Stimulated activated CD8-positive, alpha-beta memory T cell treated with anti-CD3 and anti-CD28 coated beads, Interleukin-7, amount 100 ng/mL, for 4 hours (primary cell): ENCODE measurements at regions not wholly inside any gene's neighbourhood (a gene's known extent, or its start where the extent isn't known, plus 50 kb on each side); places are given as distances from the start of the nearest gene placed in this dataset.
A peak's percentile ranks its signal among the peaks of the same experiment; 100 is the strongest.

ENCODE experiments used
- DNase-seq, 2 donors: peaks; one replicate each; pipeline ENCODE4 v3.0.0-alpha.2; 2020; ENCODE audit warnings: low read depth in 2 of 2

GRCh38 chrX:40167850-40168479, 70.2 kb upstream of the BCOR start:
- no peak for DNase-seq

DNA sequence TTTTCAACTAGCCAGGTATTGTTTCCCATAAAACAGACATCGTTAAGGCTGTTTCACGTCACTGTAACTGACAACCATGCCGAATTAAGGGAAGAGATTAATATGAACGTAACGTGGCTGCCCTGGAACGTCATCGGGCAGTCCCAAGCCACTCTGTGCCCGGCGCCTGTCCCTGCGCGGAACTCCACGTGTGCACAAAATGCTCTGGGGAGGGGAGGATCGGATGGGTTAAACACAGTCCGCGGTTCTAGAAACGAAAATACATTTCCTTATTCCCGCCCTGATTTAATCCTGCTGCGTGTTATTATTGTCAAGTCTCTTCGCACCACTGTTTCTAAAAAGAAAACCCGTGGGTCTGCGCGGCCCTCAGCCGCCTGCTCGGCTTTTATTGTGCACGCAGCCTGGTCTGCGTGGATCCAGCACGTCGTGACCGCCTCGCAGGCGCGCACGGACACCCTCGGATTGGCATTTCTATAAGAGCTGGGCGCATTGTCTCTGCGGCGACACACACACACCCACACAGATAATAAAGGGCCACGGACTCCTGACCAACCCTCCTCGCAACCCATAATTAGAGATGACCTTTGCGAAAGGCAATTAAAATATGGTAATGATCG, 69.6 kb upstream of the BCOR start:
- no peak for DNase-seq

GRCh38 chrX:40166582-40166981, 68.8 kb upstream of the BCOR start:
- no peak for DNase-seq

DNA sequence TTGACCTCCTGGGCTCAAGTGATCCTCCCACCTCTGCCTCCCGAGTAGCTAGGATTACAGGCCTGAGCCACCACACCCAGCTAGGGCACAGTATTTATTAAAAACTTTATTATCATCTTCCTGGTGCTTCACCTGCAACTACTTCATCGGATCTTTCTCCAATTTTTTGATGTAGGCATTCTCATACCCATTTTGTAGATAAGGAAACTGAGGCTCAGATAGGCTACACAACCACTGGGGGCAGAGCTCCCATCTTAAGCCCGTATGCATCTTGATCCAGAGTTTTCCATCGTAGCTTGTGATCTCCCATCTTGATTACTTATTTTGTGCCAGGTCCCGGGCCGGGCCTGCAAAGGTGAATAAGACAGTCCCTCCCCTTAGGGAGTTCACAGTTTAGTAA, 68.1 kb upstream of the BCOR start:
- no peak for DNase-seq

- no peak for DNase-seq
These were observed 67.4 kb upstream of the BCOR start for GRCh38 chrX:40165206-40165605.

DNA sequence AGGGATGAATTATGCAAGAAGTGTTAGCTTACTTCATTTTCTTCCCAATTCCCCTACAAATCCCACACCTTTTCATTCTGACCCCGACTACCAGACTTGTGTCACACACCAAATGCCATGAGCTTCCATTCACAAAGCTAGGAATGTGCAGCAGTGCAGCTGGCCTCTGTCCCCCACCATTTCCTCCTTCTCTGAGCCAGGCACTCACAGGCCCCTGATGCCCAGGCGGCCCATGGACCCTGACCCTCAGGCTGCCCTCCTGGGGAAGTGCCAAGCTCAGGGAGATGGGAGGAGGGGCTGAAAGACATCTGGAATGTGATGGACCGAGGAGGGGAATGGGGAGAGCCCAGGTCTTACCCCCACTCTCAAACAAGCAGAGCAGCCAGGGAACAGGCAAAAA, 67.0 kb upstream of the BCOR start:
- no peak for DNase-seq

- DNase-seq = no peak
These were observed 60.4 kb upstream of the BCOR start for GRCh38 chrX:40158036-40158706.

- no peak for DNase-seq
These were observed 59.7 kb upstream of the BCOR start for GRCh38 chrX:40157228-40158035.

GRCh38 chrX:40156470-40157227, 58.9 kb upstream of the BCOR start:
- no peak for DNase-seq

- DNase-seq = no peak
These were observed 58.1 kb upstream of the BCOR start for GRCh38 chrX:40155589-40156469.

GRCh38 chrX:40154853-40155588, 57.3 kb upstream of the BCOR start:
- DNase-seq = no peak

- no peak for DNase-seq
These were observed 56.6 kb upstream of the BCOR start for GRCh38 chrX:40154250-40154852.

GRCh38 chrX:40153345-40154249, 55.8 kb upstream of the BCOR start:
- DNase-seq = peak in 1 of 2 donors; percentile 47

DNA sequence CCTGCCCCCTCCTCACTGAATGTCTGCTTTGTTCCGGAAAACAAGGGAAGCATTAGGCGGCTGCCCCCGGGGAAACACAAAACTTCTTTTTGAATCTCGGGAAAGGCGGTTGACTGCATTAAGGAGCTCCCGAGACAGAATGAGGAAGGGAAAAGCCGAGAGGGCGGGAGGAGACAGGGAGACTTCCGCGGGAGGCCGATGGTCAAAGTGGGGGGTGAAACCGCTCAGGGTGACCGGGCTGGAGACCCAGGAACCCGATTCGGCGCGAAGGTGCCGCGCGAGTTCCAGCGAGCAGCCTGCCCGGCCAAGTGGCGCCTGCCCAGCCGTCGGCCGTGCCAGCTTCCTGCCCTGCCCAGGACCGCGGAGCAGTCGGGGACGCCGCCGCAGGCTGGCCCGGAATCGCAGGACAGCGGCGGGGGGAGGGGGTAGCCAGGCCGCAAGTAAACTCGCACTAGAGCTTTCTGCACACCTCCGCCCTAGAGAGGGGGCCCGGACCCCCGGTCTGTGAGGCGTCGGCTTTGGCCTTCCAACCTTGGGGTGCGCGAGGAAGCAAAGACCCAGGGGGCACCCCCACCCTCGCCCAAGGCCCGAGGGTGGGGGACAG, 55.1 kb upstream of the BCOR start:
- DNase-seq = no peak

DNA sequence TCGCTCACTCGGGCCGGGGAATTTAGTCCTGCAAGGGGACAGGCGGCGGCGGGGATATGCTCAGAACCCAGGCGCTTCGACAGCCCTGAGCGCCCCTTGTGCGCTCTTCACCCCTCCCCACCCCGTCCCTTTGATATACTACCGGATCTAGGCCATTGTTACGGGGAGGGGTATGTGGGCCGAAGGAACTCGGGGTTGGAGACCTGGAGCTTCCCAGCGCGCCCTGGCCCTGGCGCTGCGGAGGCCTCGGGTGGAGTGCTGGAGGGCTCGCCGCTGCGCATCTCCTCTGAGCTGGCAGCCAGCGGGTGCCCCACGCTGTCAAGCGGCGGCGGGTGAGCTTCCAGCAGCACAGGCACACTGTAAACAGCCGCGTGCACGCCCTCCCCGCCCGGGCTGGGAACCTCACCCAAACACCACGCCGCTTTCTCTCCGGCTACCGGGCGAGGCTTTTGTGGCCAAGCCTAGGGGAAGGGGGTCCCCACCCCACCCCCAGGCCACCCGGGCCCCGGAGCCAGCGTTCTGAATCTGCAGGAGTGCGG, 54.5 kb upstream of the BCOR start:
- DNase-seq = no peak

GRCh38 chrX:40151211-40152172, 53.7 kb upstream of the BCOR start:
- DNase-seq = no peak

DNA sequence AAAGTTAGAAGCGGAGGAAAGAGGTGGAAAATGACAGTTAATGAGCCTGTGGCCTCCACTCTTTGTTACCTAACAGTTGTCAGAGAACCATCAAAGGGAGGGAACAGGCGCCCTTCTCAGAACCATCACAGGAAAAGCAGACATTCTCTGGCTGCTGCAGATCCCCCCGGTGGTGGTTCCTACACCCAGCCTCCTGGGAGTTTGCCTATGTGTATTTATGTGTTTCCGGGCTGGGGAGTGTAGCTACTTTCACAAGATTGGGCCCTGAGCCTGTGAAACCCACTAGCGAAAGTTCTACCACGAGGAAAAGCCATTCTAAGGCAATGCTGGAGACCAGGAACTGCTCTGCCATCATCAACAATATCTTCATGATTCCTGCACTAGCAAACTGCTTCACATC, 52.7 kb upstream of the BCOR start:
- DNase-seq = no peak
